Hematopoietic multipotent progenitor cell treated with erythropoietin and hydrocortisone succinate and interleukin-3 and kit ligand, for 6 days (in vitro differentiated cells): ENCODE measurements at regions not wholly inside any gene's neighbourhood (a gene's known extent, or its start where the extent isn't known, plus 50 kb on each side); places are given as distances from the start of the nearest gene placed in this dataset.

Experiments
- DNase-seq: peaks from one replicate; pipeline ENCODE4 v3.0.0-alpha.2; 2015

GRCh38 chr2:191738003-191738402 is 60.1 kb downstream of the NABP1 start:
- no peak for DNase-seq

GRCh38 chr2:191738667-191739066 is 60.7 kb downstream of the NABP1 start:
- no peak for DNase-seq

- no peak for DNase-seq
These were observed 61.3 kb downstream of the NABP1 start for GRCh38 chr2:191739194-191739593.

DNA sequence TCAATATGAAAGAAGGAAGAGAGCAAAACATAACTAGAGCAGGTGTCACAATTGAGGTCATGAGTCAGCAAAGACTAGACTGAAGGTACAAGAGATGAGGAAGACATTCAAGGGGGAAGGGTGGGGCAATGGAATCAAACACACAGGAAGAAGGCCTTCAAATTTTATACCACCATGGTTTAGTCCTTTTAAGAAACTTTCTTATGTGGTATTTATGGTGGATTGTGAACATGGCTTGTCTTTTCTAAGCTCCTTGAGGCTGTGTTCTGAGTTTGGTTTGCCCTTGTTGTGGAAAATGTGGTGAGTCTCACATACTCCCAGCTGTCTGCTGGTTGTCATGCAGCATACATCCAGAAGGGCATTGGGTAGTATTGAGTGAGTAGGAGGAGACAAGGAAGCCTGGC is 62.1 kb downstream of the NABP1 start:
- peak; percentile 29 for DNase-seq

DNA sequence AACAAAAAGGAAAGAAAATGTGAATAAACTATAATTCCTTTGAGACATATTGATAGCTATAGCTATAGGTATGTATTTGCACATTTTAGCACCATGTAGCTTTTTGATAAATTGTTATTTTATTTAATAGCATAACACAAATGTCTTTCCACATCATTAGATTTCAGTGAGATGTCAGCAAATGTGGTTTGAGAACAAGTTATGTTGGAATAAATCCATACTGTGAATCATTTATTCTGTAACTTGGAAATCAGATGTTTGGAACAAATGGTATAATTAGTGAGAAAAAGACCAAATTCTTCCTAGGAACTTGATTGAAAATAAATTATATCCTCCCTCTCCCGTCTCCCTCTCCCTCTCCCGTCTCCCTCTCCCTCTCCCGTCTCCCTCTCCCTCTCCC is 62.8 kb downstream of the NABP1 start:
- DNase-seq, result no peak

- no peak for DNase-seq
These were observed 68.6 kb downstream of the NABP1 start for GRCh38 chr2:191746346-191747169.

- no peak for DNase-seq
These were observed 69.2 kb downstream of the NABP1 start for GRCh38 chr2:191747170-191747530.

DNA sequence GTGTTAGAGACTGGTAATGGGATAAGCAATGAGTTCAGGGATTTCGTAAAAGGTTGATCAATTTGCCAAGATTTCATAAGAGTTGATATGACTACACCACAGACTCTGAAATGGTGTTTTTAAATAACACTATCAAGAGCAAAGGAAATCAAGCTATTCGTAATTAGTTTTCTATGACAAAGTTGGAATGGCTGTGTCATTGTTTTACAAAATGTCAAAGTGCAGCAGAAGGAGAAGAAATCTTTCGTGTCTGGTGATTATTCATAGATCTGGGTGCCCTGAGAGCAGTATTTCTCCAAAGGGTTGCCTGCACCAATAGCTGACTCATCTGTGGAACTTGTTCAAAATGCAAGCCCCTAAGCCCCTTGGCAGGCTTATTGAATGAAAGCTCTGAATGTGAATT is 70.1 kb downstream of the NABP1 start:
- no peak for DNase-seq

- DNase-seq, result no peak
These were observed 70.7 kb downstream of the NABP1 start for GRCh38 chr2:191748528-191749180.

DNA sequence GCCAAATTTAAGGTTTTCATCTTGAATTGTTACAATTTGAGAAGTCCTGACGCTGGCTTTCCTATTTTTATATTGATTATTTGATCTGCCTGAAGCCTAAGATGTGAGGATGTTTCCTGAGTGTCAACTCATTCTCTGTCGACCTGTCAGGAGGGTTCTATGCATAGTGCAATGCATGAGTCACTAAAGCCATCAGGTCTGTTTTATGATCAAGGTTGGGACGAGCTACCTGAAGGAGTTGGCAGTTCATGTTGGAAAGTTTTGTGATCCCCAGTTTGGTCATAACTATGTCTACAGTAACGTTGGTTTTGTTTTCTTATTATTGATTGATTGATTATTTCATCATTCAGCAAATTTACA is 71.2 kb downstream of the NABP1 start:
- DNase-seq, result no peak

- DNase-seq, result no peak
These were observed 76.2 kb downstream of the NABP1 start for GRCh38 chr2:191754103-191754502.

GRCh38 chr2:191756761-191757160 is 78.8 kb downstream of the NABP1 start:
- no peak for DNase-seq

GRCh38 chr2:191757208-191757607 is 79.3 kb downstream of the NABP1 start:
- DNase-seq, result no peak

- DNase-seq, result peak; percentile 90
These were observed 80.9 kb downstream of the NABP1 start for GRCh38 chr2:191758518-191759507.

DNA sequence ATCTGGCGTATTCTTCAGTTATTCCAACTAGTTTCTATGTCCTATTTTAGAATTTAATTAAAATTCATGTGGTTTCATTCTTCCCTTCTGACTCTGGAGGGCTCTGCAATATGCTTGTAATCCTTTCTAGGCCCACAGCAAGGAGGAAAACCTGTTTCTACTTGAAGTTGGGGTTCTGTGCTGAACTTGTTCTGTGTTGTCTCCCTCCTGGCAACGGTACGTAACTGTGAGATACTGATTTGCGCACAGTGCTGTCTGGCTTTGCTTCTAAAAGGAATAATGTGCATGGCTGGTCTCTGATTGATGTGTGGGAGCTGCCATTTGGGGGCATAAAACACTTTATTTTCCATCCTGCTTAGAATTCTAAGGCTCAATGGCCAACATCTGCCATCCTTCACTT is 81.7 kb downstream of the NABP1 start:
- DNase-seq, result no peak

GRCh38 chr2:191760655-191761262 is 82.8 kb downstream of the NABP1 start:
- no peak for DNase-seq

DNA sequence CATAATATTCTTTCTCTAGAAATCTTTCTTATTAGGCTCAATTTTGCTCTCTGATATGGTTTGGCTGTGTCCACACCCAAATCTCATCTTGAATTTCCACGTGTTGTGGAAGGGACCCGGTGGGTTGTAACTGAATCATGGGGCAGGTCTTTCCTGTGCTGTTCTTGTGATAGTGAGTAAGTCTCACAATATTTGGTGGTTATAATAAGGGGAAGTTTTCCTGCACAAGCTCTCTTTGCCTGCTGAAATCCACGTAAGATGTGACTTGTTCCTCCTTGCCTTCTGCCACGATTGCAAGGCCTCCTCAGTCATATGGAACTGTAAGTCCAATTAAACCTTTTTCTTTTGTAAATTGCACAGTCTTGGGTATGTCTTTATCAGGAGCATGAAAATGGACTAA is 73.8 kb downstream of the CAVIN2 start:
- DNase-seq, result no peak

DNA sequence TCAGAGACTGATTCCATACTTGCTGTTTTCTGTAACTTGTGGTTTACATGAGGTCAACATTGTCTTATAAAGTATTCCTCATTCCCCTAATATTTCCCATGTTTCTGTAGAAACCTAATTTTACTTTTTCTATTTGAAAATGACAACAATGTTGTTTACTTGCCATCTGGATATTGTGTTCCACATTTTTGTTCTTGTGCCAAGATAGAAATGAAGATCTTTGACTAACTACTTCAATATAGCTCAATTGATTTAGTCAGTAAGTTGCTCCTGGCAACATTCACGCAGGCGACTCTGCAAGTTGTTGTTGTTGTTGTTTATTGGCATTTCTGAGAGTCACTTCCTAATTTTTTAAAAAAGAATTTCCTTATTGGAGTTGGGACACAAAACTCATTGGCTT is 69.5 kb downstream of the CAVIN2 start:
- DNase-seq, result no peak

GRCh38 chr2:191778041-191778440 is 68.8 kb downstream of the CAVIN2 start:
- no peak for DNase-seq

- no peak for DNase-seq
These were observed 64.5 kb downstream of the CAVIN2 start for GRCh38 chr2:191782351-191782750.

DNA sequence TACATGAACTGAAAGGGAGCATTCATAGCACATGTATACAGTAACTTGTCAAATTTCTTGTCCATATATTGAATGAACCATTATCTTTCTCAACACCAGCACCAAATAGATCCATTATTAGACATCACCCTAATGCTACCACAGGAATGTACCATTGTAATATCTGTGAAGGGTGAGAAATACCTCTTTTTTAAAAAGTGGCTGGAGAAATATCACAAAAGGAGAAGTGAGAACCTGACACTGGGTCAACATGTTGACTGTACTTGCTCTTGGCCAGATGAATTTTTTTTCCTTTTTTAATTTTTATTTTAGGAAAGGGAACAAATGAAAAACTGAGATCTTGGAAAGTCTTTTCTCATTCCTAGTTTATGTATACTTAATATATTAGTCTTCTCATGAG is 63.5 kb downstream of the CAVIN2 start:
- DNase-seq, result no peak
